ENCODE measurements at regions not wholly inside any gene's neighbourhood (a gene's known extent, or its start where the extent isn't known, plus 50 kb on each side); places are given as distances from the start of the nearest gene placed in this dataset.
A peak's percentile ranks its signal among the peaks of the same experiment; 100 is the strongest.
"Not testable (repeated sequence)": the region's sequence is repeated elsewhere in the genome, so short reads cannot be mapped to it uniquely, and the experiment has no call there.

DNA sequence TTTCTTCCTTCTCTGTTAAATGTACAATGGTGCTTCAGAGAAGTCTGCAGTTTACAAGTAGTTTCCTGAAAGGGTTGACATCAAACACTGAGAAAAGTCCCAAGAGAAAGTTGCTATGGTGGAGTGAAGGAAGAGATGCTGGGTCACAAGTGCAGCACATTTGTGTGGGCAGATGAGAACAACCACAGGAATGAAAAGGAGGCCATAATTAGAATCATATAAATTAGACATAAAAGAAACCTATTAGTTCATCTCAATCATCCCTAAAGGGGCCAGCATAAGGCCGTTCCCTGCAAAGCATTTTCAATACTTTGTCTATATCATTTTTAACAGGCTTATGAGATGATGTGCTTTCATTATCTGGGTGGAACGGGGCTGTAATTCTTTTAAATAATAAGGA, 359.2 kb downstream of the IRS2 start:
- no peak for DNase-seq

DNA sequence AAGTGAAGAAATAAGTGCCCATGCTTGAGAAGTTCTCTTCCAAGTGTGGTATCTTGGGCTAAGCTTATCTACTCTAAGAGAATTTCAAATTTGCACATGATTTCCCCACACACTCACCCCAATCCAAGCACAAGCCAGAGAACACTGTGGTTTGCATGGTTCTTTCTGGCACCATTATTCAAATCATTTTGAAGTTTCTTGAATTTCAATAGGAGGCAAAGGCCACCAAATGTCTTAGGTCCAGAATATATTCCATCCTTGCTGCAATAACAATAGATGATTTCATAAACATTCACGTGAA, 359.7 kb downstream of the IRS2 start:
- no peak for DNase-seq

DNA sequence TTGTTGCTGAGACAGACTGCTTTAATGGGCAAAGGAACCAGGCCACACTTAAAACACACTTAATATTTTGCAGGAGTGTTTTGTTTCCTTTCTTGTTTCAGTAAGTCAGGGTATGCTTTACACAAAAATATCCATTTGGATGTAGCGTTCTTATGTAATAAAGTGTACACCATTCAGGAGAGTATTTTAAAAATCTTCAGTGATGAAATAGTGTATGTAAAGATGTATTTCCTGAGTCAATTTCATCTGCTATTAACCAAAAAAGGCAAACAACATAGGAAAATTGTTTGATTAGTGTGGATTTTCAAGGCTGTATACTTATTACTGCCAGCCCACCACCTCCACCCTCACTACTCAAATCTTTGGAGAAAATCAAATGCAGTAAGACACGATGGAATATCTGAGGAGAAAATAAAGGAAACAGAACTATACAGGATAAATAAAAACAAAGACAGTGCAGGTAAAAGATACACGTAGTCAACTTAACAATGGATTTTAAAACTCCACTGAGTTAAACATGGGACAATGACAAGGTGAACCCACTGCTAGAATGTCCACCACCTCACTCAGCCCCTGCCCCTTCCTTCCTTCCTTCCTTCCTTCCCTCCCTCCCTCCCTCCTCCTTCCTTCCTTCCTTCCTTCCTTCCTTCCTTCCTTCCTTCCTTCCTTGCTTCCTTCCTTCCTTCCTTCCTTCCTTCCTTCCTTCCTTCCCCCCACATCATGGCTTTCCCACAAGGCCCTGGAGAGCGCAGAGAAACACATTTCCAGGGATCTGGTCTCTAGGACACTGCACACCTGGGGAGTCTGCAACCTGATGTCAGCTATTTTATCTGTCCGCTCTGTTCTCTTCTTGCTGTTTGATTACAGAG, 360.3 kb downstream of the IRS2 start:
- no peak for DNase-seq

DNA sequence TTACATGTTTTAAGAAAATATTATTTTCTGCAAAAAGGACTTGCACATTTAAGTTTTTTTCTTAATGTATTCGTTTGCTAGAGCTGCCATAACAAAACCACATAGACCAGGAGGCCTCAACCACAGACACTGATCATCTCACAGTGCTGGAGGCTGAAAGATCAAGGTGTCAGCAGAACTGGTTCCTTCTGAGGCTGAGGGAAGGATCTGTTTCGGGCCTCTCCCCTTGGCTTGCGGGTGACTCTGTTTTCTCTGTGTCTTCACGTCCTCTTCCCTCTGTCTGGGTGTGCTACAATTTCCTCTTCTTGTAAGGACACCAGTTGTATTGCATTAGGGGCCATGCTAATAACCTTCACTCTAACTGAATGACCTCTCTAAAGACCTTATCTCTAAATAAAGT, 364.2 kb downstream of the IRS2 start:
- no peak for DNase-seq

DNA sequence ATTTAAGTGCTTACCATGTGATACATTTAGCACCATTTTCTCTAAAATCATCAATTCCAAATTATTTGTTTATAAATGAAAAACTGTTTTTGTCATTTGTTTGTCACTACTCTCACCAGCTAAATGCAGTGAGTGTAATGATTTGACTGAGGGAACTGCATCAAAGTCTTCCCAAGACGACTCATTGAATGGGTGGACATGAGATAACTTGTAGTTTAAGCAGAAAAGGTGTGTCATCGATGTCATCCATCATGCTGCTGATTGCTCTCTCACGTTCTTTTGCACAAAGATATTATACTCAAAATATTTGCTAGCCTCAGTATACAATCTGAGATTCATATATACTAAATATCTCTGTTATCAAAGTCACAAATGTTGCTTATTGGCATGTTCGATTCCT, 366.5 kb downstream of the IRS2 start:
- no peak for DNase-seq

DNA sequence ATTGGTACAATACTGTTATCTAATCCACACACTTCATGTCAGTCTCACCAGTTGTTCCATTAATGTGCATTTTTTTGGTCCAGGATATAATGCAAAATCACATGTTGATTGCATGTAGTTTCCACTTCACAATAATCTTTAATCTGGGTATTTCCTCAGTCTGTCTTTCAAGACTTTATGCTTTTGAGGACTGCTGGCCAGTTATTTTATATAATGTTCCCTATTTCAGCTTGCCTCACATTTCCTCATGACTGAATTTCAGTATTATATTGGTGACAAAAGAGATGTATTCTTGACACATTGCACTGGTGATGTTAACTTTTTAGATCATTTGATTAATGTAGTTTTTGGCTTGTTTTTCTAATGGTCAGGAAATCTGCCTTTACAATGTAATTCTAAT, 368.3 kb downstream of the IRS2 start:
- no peak for DNase-seq

DNA sequence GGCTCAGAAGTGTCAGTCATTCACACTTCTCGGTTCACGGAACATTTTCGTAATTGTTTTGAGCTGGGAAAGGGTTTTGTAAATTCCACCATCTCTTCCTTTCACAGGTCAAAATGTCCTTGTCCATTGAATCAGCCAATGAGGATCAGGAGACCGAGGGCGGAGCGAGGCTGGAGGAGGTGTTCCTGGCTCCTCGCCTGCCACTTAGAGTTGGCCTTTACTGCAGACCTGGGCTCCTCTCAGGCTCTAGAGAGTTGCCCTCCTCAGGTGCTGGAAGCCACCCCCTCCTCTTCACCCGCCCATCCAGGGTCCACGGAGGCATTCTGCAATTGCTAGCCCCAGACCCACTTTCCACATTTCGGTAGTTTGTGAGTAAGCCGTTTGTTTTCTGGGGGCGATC, 370.4 kb downstream of the IRS2 start:
- DNase-seq: no peak

DNA sequence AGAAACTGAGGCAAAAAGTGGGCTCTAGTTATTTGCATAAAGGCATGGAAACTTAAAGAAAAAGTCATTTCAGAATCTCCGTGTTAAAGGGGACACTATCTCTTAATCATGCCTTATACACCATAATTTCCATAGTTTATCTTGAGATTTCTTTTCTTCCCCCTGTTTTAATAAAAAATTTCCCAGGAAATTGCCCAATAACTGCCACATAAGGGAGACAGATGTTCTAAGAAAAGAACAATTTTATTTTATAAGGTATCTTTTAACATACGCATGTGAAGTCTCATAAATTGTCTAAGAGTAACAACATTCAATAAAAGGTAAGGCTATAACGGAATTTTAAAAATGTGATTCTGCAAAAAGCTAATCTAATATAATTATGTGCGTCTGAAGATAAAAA, 371.3 kb downstream of the IRS2 start:
- DNase-seq: no peak

DNA sequence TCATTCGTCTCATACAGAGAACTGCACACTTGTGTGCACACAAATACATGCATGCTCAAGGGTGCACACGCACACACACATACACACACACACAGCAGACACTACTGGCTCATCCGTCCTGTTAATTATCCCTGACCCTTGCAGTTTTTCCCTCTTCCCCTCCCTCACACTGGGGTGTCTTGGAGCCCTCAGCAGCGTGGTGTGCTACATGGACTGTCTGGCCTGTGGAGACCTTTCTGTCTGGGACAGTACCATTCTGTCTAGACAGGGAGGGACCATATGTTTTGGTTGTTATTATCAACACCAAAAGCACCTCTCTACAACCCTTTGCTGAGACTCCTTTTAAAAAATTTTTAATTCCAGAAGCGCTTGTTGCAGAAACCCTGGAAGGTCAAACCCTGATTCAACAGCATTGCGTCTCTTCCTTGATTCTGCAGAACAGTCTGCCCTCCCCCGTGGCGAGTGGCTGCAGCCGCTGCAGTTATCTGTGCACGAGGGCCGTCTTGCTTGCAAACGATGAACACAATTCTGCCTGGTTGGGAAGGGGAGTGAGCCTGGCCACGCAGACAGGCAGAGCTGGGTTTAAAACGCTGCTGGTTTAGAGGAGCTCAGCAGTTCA, 374.0 kb downstream of the IRS2 start:
- peak; percentile 84 for DNase-seq

DNA sequence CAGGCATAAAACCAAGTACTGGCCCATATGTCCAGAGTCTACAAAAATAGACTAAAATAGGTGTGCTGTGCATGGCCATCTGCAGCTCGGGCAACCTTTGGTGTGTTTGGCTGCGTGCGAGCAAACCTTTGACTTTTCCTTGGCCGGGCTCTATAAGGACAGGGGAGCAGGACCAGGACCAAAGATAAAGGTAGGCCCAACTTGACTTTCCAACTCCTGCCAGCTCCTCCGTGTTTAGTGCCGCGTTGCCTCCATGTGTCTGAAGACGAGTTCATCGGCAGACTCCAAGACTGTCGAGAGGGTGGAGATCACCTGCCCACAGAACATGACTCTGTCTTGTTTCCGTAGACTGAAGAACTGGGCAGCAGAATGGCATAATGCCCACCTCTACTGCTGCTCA, 375.5 kb downstream of the IRS2 start:
- DNase-seq: no peak

DNA sequence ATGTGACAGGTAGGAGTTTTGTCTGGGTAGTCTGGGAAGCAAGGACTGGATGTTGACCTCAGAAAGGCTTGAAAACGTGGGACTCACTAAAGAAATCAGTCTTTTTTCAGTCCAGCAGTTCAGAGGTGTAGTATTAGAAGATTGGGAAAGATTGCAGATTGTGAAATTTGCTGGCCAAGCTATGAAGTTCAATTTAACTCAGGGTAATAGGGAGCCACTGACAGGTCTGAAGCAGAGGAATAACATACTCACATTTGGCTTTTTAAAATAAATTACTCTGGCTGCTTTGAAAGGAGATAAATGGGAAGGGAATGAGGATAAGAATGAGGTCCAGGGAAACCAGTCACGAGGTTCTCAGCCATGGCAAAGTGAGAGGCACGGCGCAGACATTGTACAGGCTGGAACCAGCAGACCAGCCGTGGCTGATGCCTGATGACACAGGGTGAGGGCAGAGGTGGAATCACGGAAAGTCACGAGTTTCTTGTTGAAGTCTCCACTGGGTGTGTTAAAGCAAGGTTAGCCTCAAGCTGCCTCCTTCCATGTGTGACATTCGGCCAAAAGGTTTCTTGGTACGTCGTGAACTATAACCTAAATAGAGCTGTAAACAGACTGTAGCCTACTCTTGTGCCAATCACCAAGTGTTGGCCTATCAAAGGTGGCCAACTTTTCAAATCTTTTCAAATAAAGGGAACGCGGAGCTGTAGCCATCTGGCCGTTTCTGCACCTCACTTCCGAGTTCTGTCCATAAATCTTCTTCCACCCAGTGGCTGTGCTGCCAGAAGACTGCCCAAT, 377.6 kb downstream of the IRS2 start:
- no peak for DNase-seq

DNA sequence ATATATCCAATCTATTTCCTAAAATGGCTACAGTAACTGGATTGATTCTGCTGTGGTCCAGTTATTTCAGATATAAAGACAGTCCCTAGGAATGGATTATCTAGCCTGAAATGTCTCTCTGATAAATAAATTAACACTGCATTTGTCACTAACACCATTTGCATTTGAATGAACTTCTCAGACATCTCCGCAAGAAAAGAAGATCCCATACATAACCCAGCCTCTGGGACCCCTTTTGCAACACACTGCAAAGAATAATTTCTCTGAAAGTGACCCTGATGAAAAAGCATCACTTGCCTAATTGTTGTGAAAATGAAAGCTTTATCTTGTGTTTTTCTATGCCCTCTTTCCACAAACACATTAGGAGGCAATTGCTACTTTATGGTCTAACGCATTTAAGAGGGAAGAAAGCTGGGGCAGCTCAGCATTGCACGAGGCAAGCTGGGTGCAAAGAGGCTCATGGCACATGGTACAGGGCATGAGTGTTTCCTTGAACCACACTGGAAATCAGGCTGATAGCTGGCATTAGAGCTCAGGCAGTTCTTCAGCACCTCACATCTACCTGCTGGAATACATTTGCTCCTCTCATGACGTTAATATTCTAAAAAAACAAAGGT, 379.9 kb downstream of the IRS2 start:
- DNase-seq: no peak

DNA sequence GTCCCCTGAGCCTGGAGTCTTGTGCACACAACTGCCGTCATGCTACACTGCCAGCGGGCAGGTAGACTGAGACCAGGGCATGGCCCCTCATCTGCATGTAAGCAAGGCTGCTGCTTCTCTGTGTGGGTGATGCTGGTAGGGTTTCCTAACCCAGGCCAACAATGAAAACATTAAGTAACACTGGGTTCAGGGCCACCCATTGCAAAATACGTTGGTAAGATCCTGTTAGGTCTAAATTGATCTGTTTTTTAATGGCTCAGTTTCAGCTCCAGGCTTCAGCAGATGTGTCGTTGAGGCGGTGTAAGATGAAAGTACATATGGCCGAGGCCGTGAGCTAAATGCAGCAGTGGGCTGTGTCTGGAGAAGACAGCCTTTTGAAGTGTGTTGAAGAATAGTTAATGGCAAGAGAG, 383.4 kb downstream of the IRS2 start:
- peak; percentile 83 for DNase-seq

DNA sequence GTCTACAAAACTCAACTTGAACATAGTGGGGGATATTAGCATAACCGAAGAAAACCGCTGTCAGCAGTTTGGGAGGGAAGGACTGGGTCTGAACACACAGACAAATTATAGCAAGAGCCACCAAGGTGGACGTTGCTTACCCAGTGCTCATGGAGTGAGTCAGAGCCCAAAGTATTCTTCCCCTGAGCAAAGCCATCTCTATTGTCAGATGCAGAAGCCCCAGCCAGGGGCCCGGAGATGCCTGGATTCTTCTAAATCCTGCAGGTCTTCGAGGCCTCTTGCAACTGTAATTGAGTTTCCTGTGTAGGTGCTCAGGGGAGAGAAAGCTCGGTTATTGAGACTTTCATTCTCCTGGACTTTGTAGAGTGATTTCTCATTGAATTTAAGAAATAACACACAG, 384.5 kb downstream of the IRS2 start:
- no peak for DNase-seq

DNA sequence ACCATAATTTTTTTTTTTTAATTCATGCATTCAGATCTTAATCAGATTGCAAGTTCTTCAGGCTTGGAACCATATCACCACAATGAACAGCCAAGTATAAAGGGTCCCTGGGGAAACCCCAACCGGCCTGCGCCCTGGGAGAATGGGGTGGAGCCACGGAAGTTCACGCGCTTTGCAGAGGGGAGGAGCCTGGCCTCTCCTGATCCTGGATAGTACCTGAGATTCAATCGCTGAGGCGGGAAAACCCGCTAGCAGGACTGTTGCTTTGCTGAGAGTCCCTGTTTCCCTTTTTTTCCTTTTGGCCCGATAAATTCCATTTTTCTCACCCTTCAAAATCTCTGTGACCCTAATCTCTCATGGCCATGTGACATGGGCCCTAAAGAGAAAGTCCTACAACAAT, 385.1 kb downstream of the IRS2 start:
- no peak for DNase-seq

DNA sequence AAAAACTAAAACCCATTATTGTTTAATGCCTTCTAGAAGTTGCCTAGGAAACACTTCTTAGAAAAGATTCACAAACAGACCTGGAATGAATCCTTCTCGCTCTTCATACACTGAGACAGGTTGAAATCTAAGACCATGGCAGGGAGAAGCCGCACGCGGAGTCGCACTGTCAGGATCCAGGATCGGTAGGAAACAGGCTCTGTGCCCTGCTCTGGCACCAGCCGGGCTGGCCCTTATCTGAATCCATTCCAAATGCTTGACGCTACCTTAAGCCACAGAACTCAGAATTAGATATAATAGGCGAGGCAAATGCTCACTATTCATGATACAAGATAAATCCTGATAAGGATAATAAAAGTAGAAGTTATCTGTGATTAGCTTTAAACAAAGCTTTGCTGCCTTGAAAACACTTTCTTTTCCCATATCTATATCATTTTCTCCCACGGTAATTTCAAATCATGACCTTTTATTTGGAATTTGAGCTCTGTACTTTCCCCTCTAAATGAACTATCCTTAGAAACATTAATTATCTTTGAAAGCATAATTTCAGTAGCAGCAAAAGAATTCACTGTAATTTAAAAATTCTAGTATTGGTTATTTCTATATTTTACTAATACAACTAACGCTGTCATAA, 385.6 kb downstream of the IRS2 start:
- DNase-seq: no peak

DNA sequence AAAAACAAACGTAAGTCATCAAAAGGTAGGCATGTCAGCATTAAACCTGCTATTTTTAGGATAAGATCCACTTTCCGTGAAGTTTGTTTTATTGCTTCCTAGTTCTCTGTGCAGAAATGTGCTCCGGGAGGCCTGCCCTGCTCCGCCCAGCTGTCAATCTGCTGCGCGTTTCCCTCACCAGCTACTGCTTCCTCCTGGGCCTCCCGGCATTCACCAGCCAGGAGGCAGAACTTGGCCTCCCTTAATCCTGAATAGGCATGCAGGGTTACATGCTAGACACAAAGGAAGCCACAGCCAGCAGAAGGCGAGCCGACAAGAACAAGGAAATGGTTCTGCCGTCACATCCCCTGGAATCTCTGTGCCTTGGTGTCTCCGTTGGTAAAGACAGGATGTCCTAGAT, 386.2 kb downstream of the IRS2 start:
- no peak for DNase-seq

DNA sequence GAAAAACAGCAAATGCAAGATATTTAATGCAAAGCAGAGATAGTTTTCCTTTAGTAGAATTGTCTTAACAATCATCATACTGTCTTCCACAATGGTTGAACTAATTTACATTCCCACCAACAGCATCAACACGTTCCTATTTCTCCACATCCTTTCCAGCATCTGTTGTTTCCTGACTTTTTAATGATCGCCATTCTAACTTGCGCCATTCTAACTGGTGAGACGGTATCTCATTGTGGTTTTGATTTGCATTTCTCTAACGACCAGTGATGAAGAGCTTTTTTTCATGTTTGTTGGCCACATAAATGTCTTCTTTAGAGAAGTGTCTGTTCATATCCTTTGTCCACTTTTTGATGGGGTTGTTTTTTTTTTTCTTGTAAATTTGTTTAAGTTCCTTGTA, 388.3 kb downstream of the IRS2 start:
- not testable (repeated sequence) for DNase-seq

DNA sequence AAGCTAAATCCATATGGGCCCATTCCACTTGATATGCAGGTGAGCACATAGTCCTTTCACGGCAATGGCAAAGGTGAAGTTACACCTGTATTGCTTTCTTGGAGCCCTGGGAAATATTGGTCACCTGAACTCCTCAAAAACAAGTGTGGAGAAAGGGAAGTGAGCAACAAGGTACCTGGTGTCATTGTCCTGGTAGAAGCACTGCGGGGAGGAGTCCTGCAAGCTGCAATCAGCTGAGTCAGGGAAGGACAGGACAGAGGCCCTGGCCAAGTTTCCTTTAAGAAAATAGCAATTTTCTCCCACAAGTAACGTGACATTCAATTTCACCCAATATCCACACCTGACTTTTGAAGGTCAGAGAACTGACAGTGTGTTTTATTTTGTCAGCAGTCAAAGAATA, 389.1 kb downstream of the IRS2 start:
- no peak for DNase-seq

DNA sequence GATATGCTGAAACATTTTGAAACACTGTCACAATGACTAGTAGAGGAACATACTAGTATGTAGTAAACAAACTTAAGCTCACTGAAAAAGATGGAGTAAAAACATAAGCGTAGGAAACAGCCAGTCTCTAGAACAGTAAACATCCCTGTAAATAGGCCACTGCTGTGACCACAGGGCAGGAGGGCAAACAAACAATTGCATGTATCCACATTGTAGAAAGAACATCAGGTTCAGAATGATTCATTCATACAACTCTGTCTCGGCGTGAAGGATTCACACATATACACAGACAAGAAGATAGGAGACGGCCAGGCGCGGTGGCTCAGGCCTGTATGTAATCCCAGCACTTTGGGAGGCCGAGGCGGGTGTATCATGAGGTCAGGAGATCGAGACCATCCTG, 390.1 kb downstream of the IRS2 start:
- no peak for DNase-seq

DNA sequence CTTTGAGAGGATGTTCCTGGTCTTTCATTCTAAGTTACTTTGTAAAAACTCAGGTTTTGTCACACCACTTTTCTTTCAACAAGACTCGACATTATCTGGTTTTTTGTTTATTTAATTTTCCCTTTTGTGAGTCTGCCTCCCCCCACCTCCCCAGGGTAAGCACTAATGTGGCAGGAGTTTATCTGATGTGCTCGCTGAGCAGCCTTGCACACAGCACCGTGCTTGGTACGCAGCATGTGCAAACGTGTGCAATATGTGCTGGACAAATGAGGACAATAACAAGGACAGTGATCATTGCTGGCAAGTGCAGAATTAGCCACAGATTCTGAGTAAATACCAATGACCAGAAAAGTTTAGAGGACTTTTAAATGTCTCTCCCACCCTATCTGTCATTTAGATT, 391.4 kb downstream of the IRS2 start:
- DNase-seq: no peak

DNA sequence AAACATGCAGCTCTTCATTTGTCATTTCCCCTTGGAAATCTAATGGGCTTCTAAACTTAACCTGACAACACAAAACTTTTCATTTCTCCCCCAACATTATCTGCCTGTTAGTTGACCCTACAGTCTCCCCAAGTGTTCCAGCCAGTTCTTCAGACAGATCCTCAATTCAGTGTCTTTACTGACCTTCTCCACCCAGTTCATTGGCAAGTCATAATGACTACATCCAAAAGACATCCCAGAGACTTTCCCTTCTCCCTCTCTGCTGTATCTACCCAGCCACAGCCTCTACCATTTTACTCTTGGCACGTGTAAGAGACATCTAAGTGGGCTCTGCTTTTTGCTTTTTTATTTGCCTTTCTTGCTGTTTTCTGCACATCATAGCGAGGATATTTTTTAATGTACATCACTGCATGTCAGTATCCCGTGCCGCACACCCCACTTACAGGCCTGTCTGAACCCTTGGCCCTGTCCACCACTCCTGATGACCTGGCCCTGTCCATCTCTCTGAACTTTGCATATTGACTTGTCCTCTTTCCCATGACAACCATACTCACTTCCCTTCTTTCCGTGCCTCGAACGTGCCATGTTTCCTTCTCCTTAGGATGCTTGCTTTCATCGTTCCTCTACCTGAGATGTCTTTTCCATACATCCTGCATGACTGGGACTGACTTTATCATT, 391.9 kb downstream of the IRS2 start:
- no peak for DNase-seq

DNA sequence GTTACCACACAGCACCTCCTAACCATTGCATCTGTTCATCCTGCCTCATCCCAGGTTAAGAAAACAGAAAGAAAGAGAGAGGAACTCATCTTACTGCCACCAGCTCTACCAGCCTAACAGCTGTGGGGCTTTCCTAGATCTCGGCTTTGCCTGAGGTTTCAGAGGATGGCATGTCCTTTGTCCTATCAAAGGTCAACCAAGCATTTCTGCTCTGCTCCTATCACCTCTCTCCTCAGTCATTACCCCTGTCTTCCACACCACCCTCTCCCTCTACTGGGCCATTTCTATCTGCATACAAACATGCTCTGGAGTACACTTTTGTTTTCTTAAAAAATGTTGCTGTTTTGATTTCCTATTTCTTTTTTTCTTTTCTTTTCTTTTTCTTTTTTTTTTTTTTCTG, 393.3 kb downstream of the IRS2 start:
- no peak for DNase-seq
